ENCODE measurements at regions not wholly inside any gene's neighbourhood (a gene's known extent, or its start where the extent isn't known, plus 50 kb on each side); places are given as distances from the start of the nearest gene placed in this dataset.

GRCh38 chr16:22664561-22664997 lies 149.4 kb upstream of the HS3ST2 start:
- Histone ChIP-seq H3K27me3 (replicated peaks; ENCODE audit: insufficient read depth, low read depth, low read length, poor library complexity) (peaks cover 60% of the 10 kb centered on the region), H3K27ac (ENCODE audit: low read depth, low read length, poor library complexity, severe bottlenecking) (no peak overlapping the region), H3K4me1 (ENCODE audit: insufficient read depth, low read length, poor library complexity, severe bottlenecking) (no peaks in the 10 kb centered on the region), H3K4me3 (ENCODE audit: low read depth, low read length, poor library complexity, severe bottlenecking) (no peak overlapping the region), H3K9me3 (ENCODE audit: low read depth, low read length, poor library complexity, severe bottlenecking) (no peaks in the 10 kb centered on the region), H3K36me3 (ENCODE audit: insufficient read depth, low read length, poor library complexity, severe bottlenecking) (no peaks in the 10 kb centered on the region)
- TF ChIP-seq, protein P1, sequence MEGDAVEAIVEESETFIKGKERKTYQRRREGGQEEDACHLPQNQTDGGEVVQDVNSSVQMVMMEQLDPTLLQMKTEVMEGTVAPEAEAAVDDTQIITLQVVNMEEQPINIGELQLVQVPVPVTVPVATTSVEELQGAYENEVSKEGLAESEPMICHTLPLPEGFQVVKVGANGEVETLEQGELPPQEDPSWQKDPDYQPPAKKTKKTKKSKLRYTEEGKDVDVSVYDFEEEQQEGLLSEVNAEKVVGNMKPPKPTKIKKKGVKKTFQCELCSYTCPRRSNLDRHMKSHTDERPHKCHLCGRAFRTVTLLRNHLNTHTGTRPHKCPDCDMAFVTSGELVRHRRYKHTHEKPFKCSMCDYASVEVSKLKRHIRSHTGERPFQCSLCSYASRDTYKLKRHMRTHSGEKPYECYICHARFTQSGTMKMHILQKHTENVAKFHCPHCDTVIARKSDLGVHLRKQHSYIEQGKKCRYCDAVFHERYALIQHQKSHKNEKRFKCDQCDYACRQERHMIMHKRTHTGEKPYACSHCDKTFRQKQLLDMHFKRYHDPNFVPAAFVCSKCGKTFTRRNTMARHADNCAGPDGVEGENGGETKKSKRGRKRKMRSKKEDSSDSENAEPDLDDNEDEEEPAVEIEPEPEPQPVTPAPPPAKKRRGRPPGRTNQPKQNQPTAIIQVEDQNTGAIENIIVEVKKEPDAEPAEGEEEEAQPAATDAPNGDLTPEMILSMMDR (conservative IDR thresholded peaks at IDR 0.05; ENCODE audit: low read depth, low read length): no peak
- TF ChIP-seq EZH2 (IDR thresholded peaks at IDR 0.05; ENCODE audit: borderline replicate concordance, low read depth, low read length, poor library complexity, severe bottlenecking): no peak
- no peak for DNase-seq (ENCODE audit: low spot score)
- intact Hi-C loops (cut with micrococcal nuclease; ENCODE audit: unreplicated experiment): no loop called here
- no TSS peak for BruUV-seq (replicated peaks)
- POLR2A ChIA-PET (ENCODE audit: low non-redundant PET): no interaction called here
- CTCF ChIA-PET: no interaction called here

DNA sequence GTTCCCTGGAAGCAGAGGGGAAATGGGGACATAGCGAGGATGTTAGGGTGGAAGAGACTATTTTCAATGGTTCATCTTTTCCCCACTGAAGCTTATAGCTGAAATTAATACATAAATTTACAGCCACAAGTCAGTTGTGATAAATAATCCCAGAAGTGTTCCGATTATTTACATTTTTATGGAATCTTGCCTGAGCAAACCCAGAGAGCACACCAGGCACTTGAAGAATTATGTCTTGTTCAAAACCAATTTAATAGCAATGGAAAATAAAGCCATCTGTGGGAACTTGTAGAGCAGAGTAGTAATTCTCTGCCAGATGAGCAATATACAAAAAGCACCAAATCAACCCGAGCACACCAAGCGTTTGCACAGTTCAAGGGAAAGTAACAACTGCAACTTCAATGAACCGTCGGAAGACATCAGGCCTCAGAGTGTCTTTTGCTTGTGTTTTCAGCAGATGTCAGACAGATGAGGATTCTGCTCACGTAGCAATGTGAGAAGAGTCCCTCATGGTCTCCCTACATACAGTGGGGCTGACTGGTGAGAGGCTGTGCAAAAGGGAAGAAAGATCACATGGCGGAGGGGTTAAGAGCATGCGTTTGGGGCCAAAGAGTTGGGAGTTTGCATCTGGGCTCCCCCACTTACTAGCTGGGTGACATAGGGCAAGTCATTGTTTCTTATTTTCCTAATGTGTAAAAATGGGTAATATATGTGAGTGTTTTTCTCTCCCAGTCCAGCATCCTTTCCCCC lies 148.7 kb upstream of the HS3ST2 start:
- no peak for TF ChIP-seq EZH2 (IDR thresholded peaks at IDR 0.05; ENCODE audit: borderline replicate concordance, low read depth, low read length, poor library complexity, severe bottlenecking)
- TF ChIP-seq, protein P1 (conservative IDR thresholded peaks at IDR 0.05; ENCODE audit: low read depth, low read length): no peak
- H3K9me3 ChIP-seq (ENCODE audit: low read depth, low read length, poor library complexity, severe bottlenecking): no peaks in the 10 kb centered on the region
- H3K36me3 ChIP-seq (ENCODE audit: insufficient read depth, low read length, poor library complexity, severe bottlenecking): no peaks in the 10 kb centered on the region
- H3K27me3 ChIP-seq (replicated peaks; ENCODE audit: insufficient read depth, low read depth, low read length, poor library complexity): peaks cover 56% of the 10 kb centered on the region
- H3K27ac ChIP-seq (ENCODE audit: low read depth, low read length, poor library complexity, severe bottlenecking): no peak overlapping the region
- ChIA-PET POLR2A (ENCODE audit: low non-redundant PET) (no interaction called here), CTCF (no interaction called here)
- H3K4me1 ChIP-seq (ENCODE audit: insufficient read depth, low read length, poor library complexity, severe bottlenecking): no peaks in the 10 kb centered on the region
- no peak overlapping the region for H3K4me3 ChIP-seq (ENCODE audit: low read depth, low read length, poor library complexity, severe bottlenecking)
- intact Hi-C loops (cut with micrococcal nuclease; ENCODE audit: unreplicated experiment): no loop called here
- no TSS peak for BruUV-seq (replicated peaks)
- no peak for DNase-seq (ENCODE audit: low spot score)

DNA sequence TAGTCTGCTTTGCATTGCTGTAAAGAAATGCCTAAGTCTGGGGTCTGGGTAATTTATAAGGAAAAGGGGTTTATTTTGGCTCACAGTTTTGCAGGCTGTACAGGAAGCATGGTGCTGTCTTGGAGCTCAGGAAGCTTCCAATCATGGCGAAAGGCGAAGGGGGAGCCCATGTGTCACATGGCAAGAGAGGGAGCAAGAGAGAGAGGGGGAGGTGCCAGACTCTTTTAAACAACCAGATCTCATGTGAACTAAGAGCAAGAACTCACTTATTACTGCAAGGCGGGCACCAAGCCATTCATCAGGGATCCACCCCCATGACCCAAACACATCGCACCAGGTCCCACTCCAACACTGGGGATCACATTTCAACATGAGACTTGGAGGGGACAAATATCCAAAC lies 148.2 kb upstream of the HS3ST2 start:
- no peak for TF ChIP-seq EZH2 (IDR thresholded peaks at IDR 0.05; ENCODE audit: borderline replicate concordance, low read depth, low read length, poor library complexity, severe bottlenecking)
- TF ChIP-seq, protein P1 (conservative IDR thresholded peaks at IDR 0.05; ENCODE audit: low read depth, low read length): no peak
- CTCF ChIA-PET: no interaction called here
- H3K4me3 ChIP-seq (ENCODE audit: low read depth, low read length, poor library complexity, severe bottlenecking): no peak overlapping the region
- H3K36me3 ChIP-seq (ENCODE audit: insufficient read depth, low read length, poor library complexity, severe bottlenecking): no peaks in the 10 kb centered on the region
- H3K27me3 ChIP-seq (replicated peaks; ENCODE audit: insufficient read depth, low read depth, low read length, poor library complexity): peaks cover 50% of the 10 kb centered on the region
- no peak overlapping the region for H3K27ac ChIP-seq (ENCODE audit: low read depth, low read length, poor library complexity, severe bottlenecking)
- intact Hi-C loops (cut with micrococcal nuclease; ENCODE audit: unreplicated experiment): no loop called here
- DNase-seq (ENCODE audit: low spot score): no peak
- no peaks in the 10 kb centered on the region for H3K4me1 ChIP-seq (ENCODE audit: insufficient read depth, low read length, poor library complexity, severe bottlenecking)
- POLR2A ChIA-PET (ENCODE audit: low non-redundant PET): no interaction called here
- BruUV-seq (replicated peaks): no TSS peak
- no peaks in the 10 kb centered on the region for H3K9me3 ChIP-seq (ENCODE audit: low read depth, low read length, poor library complexity, severe bottlenecking)

Data from A673 (cell line).